ENCODE measurements at regions not wholly inside any gene's neighbourhood (a gene's known extent, or its start where the extent isn't known, plus 50 kb on each side); places are given as distances from the start of the nearest gene placed in this dataset.

DNA sequence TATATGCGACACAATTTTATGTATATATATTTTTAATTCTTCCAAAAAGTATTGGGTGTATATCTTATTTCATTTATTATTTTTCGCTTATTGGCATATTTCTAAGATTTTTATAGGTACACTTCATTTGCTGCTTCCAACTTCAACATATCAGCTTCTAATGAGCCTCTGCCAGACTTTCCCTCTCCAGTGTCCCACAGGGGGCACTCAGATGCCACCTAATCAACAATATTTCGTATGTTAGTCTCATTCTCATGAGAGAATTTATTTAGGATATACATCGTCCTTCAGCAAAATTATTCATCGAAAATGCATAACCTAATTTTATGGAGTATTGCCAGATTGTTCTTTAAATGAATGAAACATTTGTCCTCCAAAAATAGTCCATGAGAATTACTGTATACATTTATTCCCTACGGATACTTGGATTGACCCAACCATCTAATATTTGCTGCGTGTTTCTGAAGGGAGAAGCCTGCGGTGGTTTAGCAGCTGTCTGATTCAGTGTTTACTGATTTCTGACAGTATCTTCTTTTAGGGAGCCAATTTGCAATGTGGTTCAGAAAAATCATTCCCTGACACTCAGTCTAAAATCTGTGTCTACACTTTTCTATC, 100.6 kb upstream of the SELENOP start:
- no peaks in the 10 kb centered on the region for H4K20me1 ChIP-seq (ENCODE audit: control insufficient read depth, insufficient read depth, low read depth, low read length)
- no peaks in the 10 kb centered on the region for H3K79me2 ChIP-seq (ENCODE audit: control insufficient read depth, low read length)
- peaks cover 12% of the 10 kb centered on the region for H3K27me3 ChIP-seq (ENCODE audit: control insufficient read depth, low read length)
- H3K9me3 ChIP-seq (ENCODE audit: control insufficient read depth, insufficient read depth, low read length): no peaks in the 10 kb centered on the region
- H3K27ac ChIP-seq (ENCODE audit: low read depth, low read length): no peak overlapping the region
- no peak overlapping the region for H3K4me3 ChIP-seq (ENCODE audit: low read length)
- peaks cover 12% of the 10 kb centered on the region for H3K4me1 ChIP-seq (ENCODE audit: control insufficient read depth, low read length)
- TF ChIP-seq, protein P1, sequence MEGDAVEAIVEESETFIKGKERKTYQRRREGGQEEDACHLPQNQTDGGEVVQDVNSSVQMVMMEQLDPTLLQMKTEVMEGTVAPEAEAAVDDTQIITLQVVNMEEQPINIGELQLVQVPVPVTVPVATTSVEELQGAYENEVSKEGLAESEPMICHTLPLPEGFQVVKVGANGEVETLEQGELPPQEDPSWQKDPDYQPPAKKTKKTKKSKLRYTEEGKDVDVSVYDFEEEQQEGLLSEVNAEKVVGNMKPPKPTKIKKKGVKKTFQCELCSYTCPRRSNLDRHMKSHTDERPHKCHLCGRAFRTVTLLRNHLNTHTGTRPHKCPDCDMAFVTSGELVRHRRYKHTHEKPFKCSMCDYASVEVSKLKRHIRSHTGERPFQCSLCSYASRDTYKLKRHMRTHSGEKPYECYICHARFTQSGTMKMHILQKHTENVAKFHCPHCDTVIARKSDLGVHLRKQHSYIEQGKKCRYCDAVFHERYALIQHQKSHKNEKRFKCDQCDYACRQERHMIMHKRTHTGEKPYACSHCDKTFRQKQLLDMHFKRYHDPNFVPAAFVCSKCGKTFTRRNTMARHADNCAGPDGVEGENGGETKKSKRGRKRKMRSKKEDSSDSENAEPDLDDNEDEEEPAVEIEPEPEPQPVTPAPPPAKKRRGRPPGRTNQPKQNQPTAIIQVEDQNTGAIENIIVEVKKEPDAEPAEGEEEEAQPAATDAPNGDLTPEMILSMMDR (IDR thresholded peaks at IDR 0.05; ENCODE audit: low read depth, low read length, poor library complexity, severe bottlenecking): peak; percentile 30
- TF ChIP-seq EZH2phosphoT487 (IDR thresholded peaks at IDR 0.05; ENCODE audit: borderline replicate concordance, low read length): no peak
- H3K36me3 ChIP-seq (ENCODE audit: control insufficient read depth, low read length): no peaks in the 10 kb centered on the region
- no peaks in the 10 kb centered on the region for H3F3A ChIP-seq (ENCODE audit: control insufficient read depth, insufficient read depth)
- H3K4me2 ChIP-seq (ENCODE audit: low read length): no peak overlapping the region
- no peaks in the 10 kb centered on the region for H3K9me2 ChIP-seq (replicated peaks; ENCODE audit: control insufficient read depth, low read length)

DNA sequence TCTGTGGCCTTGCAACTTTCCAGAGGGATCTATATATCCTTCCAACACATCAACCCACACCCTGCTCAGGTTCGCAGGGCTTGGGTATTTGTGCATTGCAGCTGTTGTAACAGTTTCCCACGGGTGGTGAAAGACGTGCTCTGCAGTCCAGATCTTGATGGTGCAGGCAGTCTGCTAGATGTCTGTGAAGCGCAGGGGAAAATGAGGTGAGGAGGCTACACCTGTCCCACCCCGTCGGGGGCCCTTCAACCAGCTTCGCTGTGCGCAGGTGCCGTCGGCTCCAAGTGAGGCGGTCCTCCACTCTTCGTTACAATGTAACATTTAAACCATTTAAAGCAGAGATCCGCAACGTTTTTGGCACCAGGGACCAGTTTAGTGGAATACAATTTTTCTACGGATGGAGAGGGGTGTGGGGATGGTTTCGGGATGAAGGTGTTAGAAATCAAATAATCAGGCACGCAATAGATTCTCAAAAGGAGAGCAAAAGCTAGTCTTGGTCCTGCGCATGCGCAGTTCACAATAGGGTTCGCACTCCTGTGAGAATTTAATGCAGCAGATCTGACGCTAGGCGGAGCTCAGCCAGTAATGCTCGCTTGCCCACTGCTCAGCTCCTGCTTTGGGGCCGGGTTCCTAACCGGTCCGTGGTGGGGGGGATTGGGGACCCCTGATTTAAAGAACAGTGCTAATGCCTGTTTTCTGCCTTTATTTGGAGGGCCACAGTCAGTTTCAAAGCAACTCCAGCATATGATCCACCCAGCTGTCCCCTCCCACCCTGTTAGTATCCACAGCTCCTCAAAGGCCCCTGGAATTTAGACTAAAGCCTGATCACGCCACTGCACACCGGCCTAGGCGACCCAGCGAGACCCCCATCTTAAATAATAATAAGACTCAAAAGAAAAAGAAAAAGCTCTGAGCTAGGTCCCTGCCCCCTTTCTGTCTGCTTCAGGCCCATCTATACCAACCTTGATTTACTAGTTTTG, 97.1 kb upstream of the SELENOP start:
- Histone ChIP-seq H3K9me3 (ENCODE audit: control insufficient read depth, insufficient read depth, low read length) (no peaks in the 10 kb centered on the region), H3K79me2 (ENCODE audit: control insufficient read depth, low read length) (no peaks in the 10 kb centered on the region), H3K4me2 (ENCODE audit: low read length) (peak overlapping the region; percentile 67), H3K27me3 (ENCODE audit: control insufficient read depth, low read length) (peaks cover 35% of the 10 kb centered on the region), H3K4me3 (ENCODE audit: low read length) (peak overlapping the region; percentile 65), H3K4me1 (ENCODE audit: control insufficient read depth, low read length) (peaks cover 12% of the 10 kb centered on the region), H4K20me1 (ENCODE audit: control insufficient read depth, insufficient read depth, low read depth, low read length) (no peaks in the 10 kb centered on the region), H3K27ac (ENCODE audit: low read depth, low read length) (no peak overlapping the region), H3F3A (ENCODE audit: control insufficient read depth, insufficient read depth) (no peaks in the 10 kb centered on the region), H3K9me2 (replicated peaks; ENCODE audit: control insufficient read depth, low read length) (no peaks in the 10 kb centered on the region), H3K36me3 (ENCODE audit: control insufficient read depth, low read length) (no peaks in the 10 kb centered on the region)
- TF ChIP-seq, protein P1 (IDR thresholded peaks at IDR 0.05; ENCODE audit: low read depth, low read length, poor library complexity, severe bottlenecking): peak; percentile 84
- 0 out of 2 replicates have a peak, but pooled peaks have one; percentile 65 for TF ChIP-seq EZH2phosphoT487 (IDR thresholded peaks at IDR 0.05; ENCODE audit: borderline replicate concordance, low read length)

DNA sequence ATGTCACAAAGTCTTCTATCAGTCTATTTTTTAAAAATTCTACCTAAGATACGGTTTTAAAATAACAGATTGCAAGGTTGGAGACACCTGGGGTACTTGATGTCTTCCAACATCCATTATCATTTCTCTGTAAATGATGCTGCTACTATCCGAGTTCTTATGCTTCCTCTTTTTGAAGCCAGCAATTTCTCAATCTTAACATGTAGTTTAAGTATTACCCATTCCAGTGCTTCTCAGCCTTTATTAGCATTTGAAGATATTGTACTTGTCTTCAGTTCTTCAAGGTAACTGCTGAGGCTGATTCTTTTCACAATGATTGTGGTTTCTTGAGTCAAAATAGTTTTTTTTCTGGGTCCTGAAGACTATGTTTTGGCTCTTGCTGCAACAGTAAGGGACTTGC, 96.4 kb upstream of the SELENOP start:
- no peak for TF ChIP-seq EZH2phosphoT487 (IDR thresholded peaks at IDR 0.05; ENCODE audit: borderline replicate concordance, low read length)
- TF ChIP-seq, protein P1 (IDR thresholded peaks at IDR 0.05; ENCODE audit: low read depth, low read length, poor library complexity, severe bottlenecking): no peak
- H3K27ac ChIP-seq (ENCODE audit: low read depth, low read length): no peak overlapping the region
- peak overlapping the region; percentile 65 for H3K4me3 ChIP-seq (ENCODE audit: low read length)
- H3K4me2 ChIP-seq (ENCODE audit: low read length): peak overlapping the region; percentile 67
- no peaks in the 10 kb centered on the region for H3F3A ChIP-seq (ENCODE audit: control insufficient read depth, insufficient read depth)
- H3K36me3 ChIP-seq (ENCODE audit: control insufficient read depth, low read length): no peaks in the 10 kb centered on the region
- H4K20me1 ChIP-seq (ENCODE audit: control insufficient read depth, insufficient read depth, low read depth, low read length): no peaks in the 10 kb centered on the region
- H3K4me1 ChIP-seq (ENCODE audit: control insufficient read depth, low read length): peaks cover 14% of the 10 kb centered on the region
- no peaks in the 10 kb centered on the region for H3K9me3 ChIP-seq (ENCODE audit: control insufficient read depth, insufficient read depth, low read length)
- H3K27me3 ChIP-seq (ENCODE audit: control insufficient read depth, low read length): peaks cover 35% of the 10 kb centered on the region
- no peaks in the 10 kb centered on the region for H3K79me2 ChIP-seq (ENCODE audit: control insufficient read depth, low read length)
- H3K9me2 ChIP-seq (replicated peaks; ENCODE audit: control insufficient read depth, low read length): no peaks in the 10 kb centered on the region

All from DOHH2 (cell line).